Endothelial cell of umbilical vein (primary cell): ENCODE measurements at regions not wholly inside any gene's neighbourhood (a gene's known extent, or its start where the extent isn't known, plus 50 kb on each side); places are given as distances from the start of the nearest gene placed in this dataset.

ENCODE experiments used
- BruUV-seq: library from RNA; stranded (reverse); fragments of 400-500 nt; replicated peaks from 2 replicates; lab custom pipeline; 2021; lab: Mats Ljungman, UMichigan
- CTCF ChIA-PET: fragments of 300-600, 350-600 bp; sonication (Branson Sonifier 250); formaldehyde crosslinking; loops from one replicate; lab custom pipeline; 2021; ENCODE audit warnings: antibody characterized with exemption, inconsistent platforms; lab: Charles Lee
- POLR2A ChIA-PET: fragments of 300-600, 350-600 bp; sonication (Branson Sonifier 250); formaldehyde crosslinking; loops from one replicate; lab custom pipeline; 2021; ENCODE audit warnings: antibody characterized with exemption, inconsistent platforms; lab: Charles Lee
- DNase-seq: peaks from one replicate; pipeline ENCODE4 v3.0.0-alpha.2; 2011; ENCODE audit warnings: low read depth, low spot score
- FAIRE-seq: peaks from 2 replicates; lab custom pipeline; 2011; peaks lifted over from hg19 to GRCh38; lab: Jason Lieb, UNC
- H2AFZ ChIP-seq: 2 replicates; pipeline ENCODE4 v1.6.0; 2012; ENCODE audit warnings: low read depth, low read length, control low read depth, inconsistent platforms
- H3K27ac ChIP-seq: 2 replicates; pipeline ENCODE4 v1.5.1; 2011; ENCODE audit warnings: low read depth, mild to moderate bottlenecking, control low read depth, low read length, moderate library complexity; ENCODE audit not compliant: insufficient read depth
- H3K27me3 ChIP-seq, 2 experiments: 2 replicates each; pipeline versions ENCODE4 v1.6.0 to v1.6.1; 2011; ENCODE audit warnings: low read length in 2 of 2, mixed read lengths in 1 of 2; ENCODE audit not compliant: control insufficient read depth in 2 of 2, insufficient read depth in 2 of 2
- H3K36me3 ChIP-seq, 2 experiments: 2 replicates in 1 of 2; 3 replicates in 1 of 2; pipeline ENCODE4 v1.5.1; 2011; ENCODE audit warnings: low read length in 2 of 2, mild to moderate bottlenecking in 1 of 2, moderate library complexity in 1 of 2; ENCODE audit not compliant: control insufficient read depth in 2 of 2, insufficient read depth in 2 of 2; ENCODE audit errors: extremely low read depth in 1 of 2
- H3K4me1 ChIP-seq: 3 replicates; pipeline ENCODE4 v1.5.1; 2011; ENCODE audit warnings: mild to moderate bottlenecking, low read length; ENCODE audit not compliant: control insufficient read depth, insufficient read depth; ENCODE audit errors: extremely low read depth
- H3K4me2 ChIP-seq: 2 replicates; pipeline ENCODE4 v1.6.1; 2011; ENCODE audit warnings: low read length, control low read depth, mixed read lengths; ENCODE audit not compliant: insufficient read depth
- H3K4me3 ChIP-seq, 3 experiments: fragments of 200-600 bp in 1 of 3; sonication (generic), shearing (Covaris generic) in 1 of 3; replicated peaks in 1 of 3; 2 replicates each; pipeline ENCODE4 v1.5.1; 2011 to 2016; ENCODE audit warnings: control low read depth in 3 of 3, low read length in 3 of 3, mild to moderate bottlenecking in 2 of 3, inconsistent platforms in 1 of 3, low read depth in 1 of 3, moderate library complexity in 1 of 3; ENCODE audit not compliant: insufficient read depth in 1 of 3
- H3K79me2 ChIP-seq: 2 replicates; pipeline ENCODE4 v1.6.0; 2012; ENCODE audit warnings: low read length, inconsistent platforms; ENCODE audit not compliant: control insufficient read depth, insufficient read depth
- H3K9ac ChIP-seq: replicated peaks from 2 replicates; pipeline ENCODE3; 2011; ENCODE audit warnings: low read length, control low read depth; ENCODE audit not compliant: insufficient read depth; ENCODE audit errors: extremely low read depth
- H3K9me1 ChIP-seq: replicated peaks from 3 replicates; pipeline ENCODE4 v1.6.0; 2011; ENCODE audit warnings: mild to moderate bottlenecking, low read length; ENCODE audit not compliant: control insufficient read depth, insufficient read depth; ENCODE audit errors: extremely low read depth
- H3K9me3 ChIP-seq: replicated peaks from 2 replicates; pipeline ENCODE4 v1.5.1; 2012; ENCODE audit warnings: low read length, inconsistent platforms; ENCODE audit not compliant: control insufficient read depth, insufficient read depth
- H4K20me1 ChIP-seq: replicated peaks from 2 replicates; pipeline ENCODE3; 2011; ENCODE audit warnings: mild to moderate bottlenecking, low read length; ENCODE audit not compliant: control insufficient read depth, insufficient read depth; ENCODE audit errors: extremely low read depth
- CTCF ChIP-seq, 2 donors: IDR thresholded peaks; 1 replicate in 1 of 2; 2 replicates in 1 of 2; pipeline ENCODE4 v1.5.1; 2011; ENCODE audit warnings: low read length in 2 of 2, mild to moderate bottlenecking in 2 of 2, moderate library complexity in 2 of 2, control low read depth in 1 of 2, inconsistent platforms in 1 of 2, low read depth in 1 of 2; ENCODE audit not compliant: insufficient read depth in 1 of 2; ENCODE audit errors: extremely low read depth in 1 of 2
- EZH2 ChIP-seq: IDR thresholded peaks from 2 replicates; pipeline ENCODE4 v1.6.1; 2012; ENCODE audit warnings: borderline replicate concordance, low read depth, mild to moderate bottlenecking, moderate library complexity, low read length, inconsistent platforms; ENCODE audit not compliant: severe bottlenecking
- FOS ChIP-seq: IDR thresholded peaks from 2 replicates; pipeline ENCODE4 v1.6.1; 2011; ENCODE audit warnings: mild to moderate bottlenecking, low read length, moderate library complexity, borderline replicate concordance; ENCODE audit not compliant: insufficient read depth
- GATA2 ChIP-seq: IDR thresholded peaks from 2 replicates; pipeline ENCODE4 v1.7.0; 2011; ENCODE audit warnings: low read depth, mild to moderate bottlenecking, moderate library complexity, mixed read lengths, low read length; ENCODE audit not compliant: insufficient read length, insufficient read depth
- MYC ChIP-seq: IDR thresholded peaks from one replicate; pipeline ENCODE4 v1.6.1; 2011; ENCODE audit warnings: mild to moderate bottlenecking, low read depth, low read length
- POLR2A ChIP-seq: IDR thresholded peaks from 2 replicates; pipeline ENCODE4 v1.6.1; 2012; ENCODE audit warnings: low read depth, mild to moderate bottlenecking, control low read depth, low read length
- POLR2AphosphoS5 ChIP-seq: IDR thresholded peaks from 2 replicates; pipeline ENCODE4 v1.6.1; 2012; ENCODE audit warnings: low read depth, mild to moderate bottlenecking, control low read depth, low read length, moderate library complexity; ENCODE audit not compliant: insufficient read depth
- dilution Hi-C: fragments of 300-500 bp; cut with MboI; formaldehyde crosslinking; loops from one replicate; pipeline ENCODE4 v1.15.0; 2019; ENCODE audit warnings: low sequenced_read_pairs; ENCODE audit not compliant: extremely low pct_ligation_motif_present
- intact Hi-C: fragments of 100-400 bp; cut with micrococcal nuclease; formaldehyde crosslinking; loops from one replicate; pipeline ENCODE4 v1.10.0; 2022
- TF ChIP-seq, protein P1 (sequence below): IDR thresholded peaks from 2 replicates; pipeline ENCODE4 v1.6.1; 2011; ENCODE audit not compliant: insufficient read depth, insufficient read length

- Histone ChIP-seq H3K9ac (no peak overlapping the region), H3K9me3 (no peaks in the 10 kb centered on the region), H3K36me3 (no peaks in the 10 kb centered on the region), H3K79me2 (no peaks in the 10 kb centered on the region), H3K27me3 (no peaks in the 10 kb centered on the region), H3K9me1 (no peaks in the 10 kb centered on the region), H2AFZ (no peak overlapping the region), H4K20me1 (no peaks in the 10 kb centered on the region), H3K27ac (no peak overlapping the region), H3K4me2 (no peak overlapping the region), H3K4me3 (no peak overlapping the region), H3K4me1 (no peaks in the 10 kb centered on the region)
- DNase-seq = no peak
- intact Hi-C loops (no loop called here), dilution Hi-C loops (no loop called here)
- BruUV-seq = no TSS peak
- ChIA-PET CTCF (no interaction called here), POLR2A (no interaction called here)
- no peak for FAIRE-seq
- TF ChIP-seq CTCF (IDR thresholded peaks at IDR 0.05; ENCODE audit: extremely low read depth in 1 of 2, insufficient read depth in 1 of 2, low read depth in 1 of 2, low read length in 2 of 2) (no peak), POLR2A (no peak), POLR2AphosphoS5 (no peak), GATA2 (no peak), MYC (no peak), EZH2 (no peak), FOS (no peak)
- TF ChIP-seq, protein P1, sequence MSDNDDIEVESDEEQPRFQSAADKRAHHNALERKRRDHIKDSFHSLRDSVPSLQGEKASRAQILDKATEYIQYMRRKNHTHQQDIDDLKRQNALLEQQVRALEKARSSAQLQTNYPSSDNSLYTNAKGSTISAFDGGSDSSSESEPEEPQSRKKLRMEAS = no peak
These were observed 243.0 kb downstream of the CDH10 start for GRCh38 chr5:24401773-24402172.
